T-helper 2 cell treated with Interferon-gamma antibody and Interleukin-4, amounts not matched to agents 5 μg/mL and 100 μg/mL, for 36 hours (primary cell): ENCODE measurements at regions not wholly inside any gene's neighbourhood (a gene's known extent, or its start where the extent isn't known, plus 50 kb on each side); places are given as distances from the start of the nearest gene placed in this dataset.
"Not testable (repeated sequence)": the region's sequence is repeated elsewhere in the genome, so short reads cannot be mapped to it uniquely, and the experiment has no call there.

Experiments
- DNase-seq: peaks from one replicate; pipeline ENCODE4 v3.0.0; 2021; ENCODE audit warnings: low spot score
- H3K27ac Mint-ChIP-seq: one replicate; pipeline ENCODE4 v1.8.0; 2021; ENCODE audit warnings: mild to moderate bottlenecking, mixed read lengths
- H3K27me3 Mint-ChIP-seq: one replicate; pipeline ENCODE4 v1.8.0; 2021; ENCODE audit warnings: low read depth, mixed read lengths
- H3K36me3 Mint-ChIP-seq: one replicate; pipeline ENCODE4 v1.8.0; 2021; ENCODE audit warnings: low read depth, mixed read lengths
- H3K4me1 Mint-ChIP-seq: one replicate; pipeline ENCODE4 v1.8.0; 2021; ENCODE audit warnings: low read depth, mixed read lengths
- H3K4me3 Mint-ChIP-seq: one replicate; pipeline ENCODE4 v1.8.0; 2022; ENCODE audit warnings: mild to moderate bottlenecking, moderate library complexity, mixed read lengths
- H3K9me3 Mint-ChIP-seq: one replicate; pipeline ENCODE4 v1.8.0; 2021; ENCODE audit warnings: mixed read lengths

GRCh38 chr10:33031815-33032653, 74.0 kb upstream of the ITGB1 start:
- no peak for DNase-seq
- Mint-ChIP-seq H3K27ac (no peak overlapping the region), H3K27me3 (no peaks in the 10 kb centered on the region), H3K4me3 (no peak overlapping the region), H3K4me1 (peaks cover 1% of the 10 kb centered on the region), H3K36me3 (no peaks in the 10 kb centered on the region), H3K9me3 (no peaks in the 10 kb centered on the region)

GRCh38 chr10:33031171-33031570, 73.1 kb upstream of the ITGB1 start:
- Mint-ChIP-seq H3K27me3 (peaks cover 4% of the 10 kb centered on the region), H3K4me3 (no peak overlapping the region), H3K9me3 (no peaks in the 10 kb centered on the region), H3K27ac (no peak overlapping the region), H3K4me1 (peaks cover 2% of the 10 kb centered on the region), H3K36me3 (no peaks in the 10 kb centered on the region)
- no peak for DNase-seq

GRCh38 chr10:33028515-33028914, 70.5 kb upstream of the ITGB1 start:
- H3K27ac Mint-ChIP-seq, H3K9me3 Mint-ChIP-seq, DNase-seq, H3K27me3 Mint-ChIP-seq, H3K36me3 Mint-ChIP-seq, H3K4me3 Mint-ChIP-seq, H3K4me1 Mint-ChIP-seq: not testable (repeated sequence)

- Mint-ChIP-seq H3K27me3 (peaks cover 8% of the 10 kb centered on the region), H3K9me3 (no peaks in the 10 kb centered on the region), H3K27ac (no peak overlapping the region), H3K36me3 (no peaks in the 10 kb centered on the region), H3K4me1 (peaks cover 5% of the 10 kb centered on the region), H3K4me3 (no peak overlapping the region)
- no peak for DNase-seq
Observed at GRCh38 chr10:33027088-33027487, 69.1 kb upstream of the ITGB1 start.

- Mint-ChIP-seq H3K4me1 (peaks cover 5% of the 10 kb centered on the region), H3K27ac (no peak overlapping the region), H3K4me3 (no peak overlapping the region), H3K36me3 (no peaks in the 10 kb centered on the region), H3K9me3 (no peaks in the 10 kb centered on the region), H3K27me3 (peaks cover 8% of the 10 kb centered on the region)
- DNase-seq, result no peak
Observed at GRCh38 chr10:33026422-33026821, 68.4 kb upstream of the ITGB1 start.

- Mint-ChIP-seq H3K27me3 (peaks cover 8% of the 10 kb centered on the region), H3K4me3 (no peak overlapping the region), H3K36me3 (no peaks in the 10 kb centered on the region), H3K9me3 (no peaks in the 10 kb centered on the region), H3K27ac (no peak overlapping the region), H3K4me1 (peaks cover 5% of the 10 kb centered on the region)
- DNase-seq, result no peak
Observed at GRCh38 chr10:33025910-33026309, 67.9 kb upstream of the ITGB1 start.

GRCh38 chr10:33025039-33025438, 67.0 kb upstream of the ITGB1 start:
- H3K4me1 Mint-ChIP-seq, result peaks cover 5% of the 10 kb centered on the region
- peaks cover 8% of the 10 kb centered on the region for H3K27me3 Mint-ChIP-seq
- no peak overlapping the region for H3K27ac Mint-ChIP-seq
- DNase-seq, result no peak
- H3K9me3 Mint-ChIP-seq, result no peaks in the 10 kb centered on the region
- no peak overlapping the region for H3K4me3 Mint-ChIP-seq
- H3K36me3 Mint-ChIP-seq, result no peaks in the 10 kb centered on the region

- H3K4me1 Mint-ChIP-seq, result peaks cover 4% of the 10 kb centered on the region
- H3K27ac Mint-ChIP-seq, result no peak overlapping the region
- H3K9me3 Mint-ChIP-seq, result no peaks in the 10 kb centered on the region
- DNase-seq, result no peak
- H3K36me3 Mint-ChIP-seq, result no peaks in the 10 kb centered on the region
- H3K4me3 Mint-ChIP-seq, result no peak overlapping the region
- peaks cover 8% of the 10 kb centered on the region for H3K27me3 Mint-ChIP-seq
Observed at GRCh38 chr10:33022691-33023090, 64.7 kb upstream of the ITGB1 start.

- peaks cover 4% of the 10 kb centered on the region for H3K4me1 Mint-ChIP-seq
- no peaks in the 10 kb centered on the region for H3K9me3 Mint-ChIP-seq
- H3K27me3 Mint-ChIP-seq, result peaks cover 8% of the 10 kb centered on the region
- no peak for DNase-seq
- H3K36me3 Mint-ChIP-seq, result no peaks in the 10 kb centered on the region
- no peak overlapping the region for H3K27ac Mint-ChIP-seq
- H3K4me3 Mint-ChIP-seq, result no peak overlapping the region
Observed at GRCh38 chr10:33022090-33022489, 64.1 kb upstream of the ITGB1 start.

- Mint-ChIP-seq H3K36me3 (no peaks in the 10 kb centered on the region), H3K27ac (no peak overlapping the region)
Observed at GRCh38 chr10:33016988-33017387, 59.0 kb upstream of the ITGB1 start.

GRCh38 chr10:33015761-33016547, 57.9 kb upstream of the ITGB1 start:
- Mint-ChIP-seq H3K4me1 (peaks cover 2% of the 10 kb centered on the region), H3K36me3 (no peaks in the 10 kb centered on the region), H3K4me3 (no peak overlapping the region), H3K27ac (no peak overlapping the region), H3K27me3 (no peaks in the 10 kb centered on the region), H3K9me3 (no peaks in the 10 kb centered on the region)
- DNase-seq, result no peak

More at GRCh38 chr10:33016988-33017387, 59.0 kb upstream of the ITGB1 start:
- Mint-ChIP-seq H3K4me3 (no peak overlapping the region), H3K9me3 (no peaks in the 10 kb centered on the region), H3K4me1 (no peaks in the 10 kb centered on the region), H3K27me3 (no peaks in the 10 kb centered on the region)
- no peak for DNase-seq

- not testable (repeated sequence) for DNase-seq, H3K9me3 Mint-ChIP-seq, H3K36me3 Mint-ChIP-seq, H3K27me3 Mint-ChIP-seq, H3K4me3 Mint-ChIP-seq, H3K27ac Mint-ChIP-seq
- H3K4me1 Mint-ChIP-seq, result peaks cover 24% of the 10 kb centered on the region
Observed at GRCh38 chr10:33013331-33013730, 55.3 kb upstream of the ITGB1 start.

- DNase-seq, result no peak
- Mint-ChIP-seq H3K27me3 (peaks cover 4% of the 10 kb centered on the region), H3K4me1 (peaks cover 24% of the 10 kb centered on the region), H3K9me3 (no peaks in the 10 kb centered on the region), H3K4me3 (no peak overlapping the region), H3K27ac (no peak overlapping the region), H3K36me3 (no peaks in the 10 kb centered on the region)
Observed at GRCh38 chr10:33012306-33012705, 54.3 kb upstream of the ITGB1 start.
